GM12878 (cell line): ENCODE measurements at regions not wholly inside any gene's neighbourhood (a gene's known extent, or its start where the extent isn't known, plus 50 kb on each side); places are given as distances from the start of the nearest gene placed in this dataset.

Source experiments
- ATAC-seq: fragments of 200-7000 bp; cut with Tn5 transposase; 3 replicates; pipeline ENCODE4 v1.9.1; 2020; ENCODE audit warnings: mild to moderate bottlenecking, moderate library complexity
- BruUV-seq: library from RNA; stranded (reverse); fragments of 400-500 nt; replicated peaks from 2 replicates; lab custom pipeline; 2021; lab: Mats Ljungman, UMichigan
- CTCF ChIA-PET: fragments of 300-600 bp; sonication (Branson Sonifier 250); formaldehyde crosslinking; extraction: SDS; loops from one replicate; lab custom pipeline; 2021; ENCODE audit warnings: inconsistent platforms; lab: Yijun Ruan, JAX
- POLR2A ChIA-PET: fragments of 350-600 bp; formaldehyde crosslinking; extraction: SDS; loops from one replicate; lab custom pipeline; 2021; ENCODE audit warnings: inconsistent platforms; lab: Charles Lee
- RAD21 ChIA-PET: fragments of 300-600 bp; sonication (Branson Sonifier 250); formaldehyde crosslinking; loops from one replicate; lab custom pipeline; 2023; ENCODE audit warnings: antibody characterized with exemption; ENCODE audit not compliant: unreplicated experiment; lab: Charles Lee
- SMC1A ChIA-PET: fragments of 300-600 bp; sonication (Branson Sonifier 250); formaldehyde crosslinking; loops from one replicate; lab custom pipeline; 2023; ENCODE audit not compliant: unreplicated experiment, uncharacterized antibody; lab: Charles Lee
- DNase-seq: peaks from one replicate; pipeline ENCODE4 v3.0.0-alpha.2; 2011; ENCODE audit warnings: low read depth, low spot score
- FAIRE-seq: peaks from 3 replicates; lab custom pipeline; 2011; peaks lifted over from hg19 to GRCh38; lab: Jason Lieb, UNC
- H2AFZ ChIP-seq: 2 replicates; pipeline ENCODE4 v1.6.0; 2011; ENCODE audit warnings: low read depth, low read length, control low read depth; ENCODE audit not compliant: control insufficient read depth
- H3K27ac ChIP-seq: 2 replicates; pipeline ENCODE4 v1.5.1; 2011; ENCODE audit warnings: control low read depth; ENCODE audit not compliant: control insufficient read depth, insufficient read depth
- H3K27me3 ChIP-seq, 2 experiments: replicated peaks in 1 of 2; 2 replicates each; pipeline versions ENCODE4 v1.6.0 to v1.6.1; 2011; ENCODE audit warnings: low read length in 1 of 2; ENCODE audit not compliant: control insufficient read depth in 2 of 2, insufficient read depth in 2 of 2
- H3K36me3 ChIP-seq, 2 experiments: 2 replicates each; pipeline ENCODE4 v1.5.1; 2011; ENCODE audit warnings: low read length in 1 of 2; ENCODE audit not compliant: control insufficient read depth in 2 of 2, insufficient read depth in 2 of 2
- H3K4me1 ChIP-seq: 2 replicates; pipeline ENCODE4 v1.6.1; 2011; ENCODE audit warnings: mild to moderate bottlenecking, low read length, moderate library complexity, mixed read lengths; ENCODE audit not compliant: control insufficient read depth, insufficient read depth
- H3K4me2 ChIP-seq: 2 replicates; pipeline ENCODE4 v1.6.0; 2011; ENCODE audit warnings: control low read depth; ENCODE audit not compliant: control insufficient read depth, insufficient read depth
- H3K4me3 ChIP-seq: fragments of 200-600 bp; sonication (generic); 2 replicates; pipeline ENCODE4 v1.5.1; 2016
- H3K79me2 ChIP-seq: 2 replicates; pipeline ENCODE4 v1.6.0; 2011; ENCODE audit warnings: low read length; ENCODE audit not compliant: control insufficient read depth, insufficient read depth
- H3K9ac ChIP-seq: 2 replicates; pipeline ENCODE4 v1.8.0; 2011; ENCODE audit warnings: low read length, control low read depth, mixed read lengths; ENCODE audit not compliant: control insufficient read depth, insufficient read depth
- H3K9me3 ChIP-seq: replicated peaks from 3 replicates; pipeline ENCODE4 v1.5.1; 2011; ENCODE audit warnings: mild to moderate bottlenecking, low read length; ENCODE audit not compliant: control insufficient read depth, insufficient read depth
- H4K20me1 ChIP-seq: 2 replicates; pipeline ENCODE4 v1.6.0; 2011; ENCODE audit not compliant: control insufficient read depth, insufficient read depth
- CBX5 ChIP-seq: sonication (generic); IDR thresholded peaks from 2 replicates; pipeline ENCODE4 v1.6.1; 2016; ENCODE audit warnings: low read depth, moderate library complexity, mild to moderate bottlenecking, inconsistent platforms
- E4F1 ChIP-seq: fragments of 450-650 bp; IDR thresholded peaks from 2 replicates; pipeline ENCODE4 v1.6.1; 2018; ENCODE audit warnings: borderline replicate concordance, mild to moderate bottlenecking; ENCODE audit not compliant: partially characterized antibody
- EGR1 ChIP-seq, 2 experiments: IDR thresholded peaks; 1 replicate in 1 of 2; 2 replicates in 1 of 2; pipeline ENCODE4 v1.6.1; 2011 to 2012; ENCODE audit warnings: low read depth in 2 of 2, low read length in 2 of 2, borderline replicate concordance in 1 of 2, mild to moderate bottlenecking in 1 of 2, moderate library complexity in 1 of 2
- EP300 ChIP-seq, 2 experiments: fragments of 150-350 bp in 1 of 2; IDR thresholded peaks; 2 replicates each; pipeline ENCODE4 v1.6.1; 2011 to 2012; ENCODE audit warnings: low read depth in 2 of 2, low read length in 2 of 2, borderline replicate concordance in 1 of 2, improper control_type of control experiment in 1 of 2, inconsistent platforms in 1 of 2; ENCODE audit not compliant: control insufficient read depth in 1 of 2
- FOXM1 ChIP-seq: IDR thresholded peaks from 2 replicates; pipeline ENCODE4 v1.6.1; 2012; ENCODE audit warnings: low read depth, mild to moderate bottlenecking, inconsistent platforms, low read length, moderate library complexity
- KAT2A ChIP-seq: conservative IDR thresholded peaks from 2 replicates; pipeline ENCODE4 v1.6.1; 2011; ENCODE audit warnings: low read depth, low read length; ENCODE audit not compliant: control insufficient read depth
- MTA3 ChIP-seq: IDR thresholded peaks from 2 replicates; pipeline ENCODE4 v1.6.1; 2012; ENCODE audit warnings: low read length, inconsistent platforms, borderline replicate concordance
- PRDM15 ChIP-seq: fragments of 450-650 bp; formaldehyde crosslinking; IDR thresholded peaks from 2 replicates; pipeline ENCODE4 v1.4.0; 2020; ENCODE audit warnings: mild to moderate bottlenecking, moderate library complexity
- SKIL ChIP-seq: fragments of 450-650 bp; IDR thresholded peaks from 2 replicates; pipeline ENCODE4 v1.6.1; 2017; ENCODE audit warnings: mild to moderate bottlenecking, low read depth, inconsistent platforms; ENCODE audit not compliant: poor library complexity, severe bottlenecking
- SUZ12 ChIP-seq: fragments of 200-600 bp; sonication (generic); IDR thresholded peaks from one replicate; pipeline ENCODE4 v1.6.1; 2018; ENCODE audit warnings: antibody characterized with exemption, mild to moderate bottlenecking; ENCODE audit not compliant: unreplicated experiment
- TARDBP ChIP-seq: IDR thresholded peaks from 2 replicates; pipeline ENCODE4 v1.6.1; 2016; ENCODE audit warnings: borderline replicate concordance
- TCF12 ChIP-seq: IDR thresholded peaks from 2 replicates; pipeline ENCODE4 v1.6.1; 2011; ENCODE audit warnings: low read depth, mild to moderate bottlenecking, low read length
- ZNF384 ChIP-seq: IDR thresholded peaks from 2 replicates; pipeline ENCODE4 v1.6.1; 2012; ENCODE audit warnings: low read depth, mild to moderate bottlenecking, low read length, improper control_type of control experiment, borderline replicate concordance
- WGBS: methylation state at CpG from one replicate; pipeline ENCODE4 v1.1.6; 2016; ENCODE audit warnings: low lambda C conversion rate; ENCODE audit not compliant: insufficient replicate concordance, insufficient coverage; ENCODE audit errors: missing lambda C conversion rate; 5-methylcytosine and 5-hydroxymethylcytosine counted together
- in situ Hi-C: fragments of 300-500 bp; cut with MboI; formaldehyde crosslinking; loops from 9 replicates; pipeline ENCODE4 v1.14.3; 2018; ENCODE audit warnings: mixed read lengths
- intact Hi-C: fragments of 100-400 bp; cut with micrococcal nuclease; formaldehyde crosslinking; loops from one replicate; pipeline ENCODE4 v1.14.2; 2022; ENCODE audit not compliant: unreplicated experiment

- Histone ChIP-seq H4K20me1 (no peaks in the 10 kb centered on the region), H3K9me3 (no peaks in the 10 kb centered on the region), H3K4me3 (no peak overlapping the region), H3K27me3 (no peaks in the 10 kb centered on the region), H3K36me3 (no peaks in the 10 kb centered on the region), H3K4me2 (no peak overlapping the region), H3K4me1 (no peaks in the 10 kb centered on the region), H3K27ac (no peak overlapping the region), H3K9ac (no peak overlapping the region), H3K79me2 (no peaks in the 10 kb centered on the region), H2AFZ (no peak overlapping the region)
- RAD21 ChIA-PET: no interaction called here
- in situ Hi-C loops: no loop called here
- POLR2A ChIA-PET: no interaction called here
- 35% methylated on average over 15 of the region's 15 CpGs for WGBS
- FAIRE-seq (no peak), ATAC-seq (no peak), DNase-seq (no peak)
- SMC1A ChIA-PET: interaction anchor here (0.7 kb wide), 1 partner anchor 411 kb away, joined by 3 read pairs; no protein-coding TSS in a partner anchor
- BruUV-seq: no TSS peak
- intact Hi-C loops: no loop called here
- CTCF ChIA-PET: no interaction called here
- no peak for TF ChIP-seq EGR1 (IDR thresholded peaks at IDR 0.05; ENCODE audit: borderline replicate concordance in 1 of 2, low read depth in 2 of 2, low read length in 2 of 2)
- no peak for TF ChIP-seq E4F1
- no peak for TF ChIP-seq KAT2A
- TF ChIP-seq TCF12: no peak
- TF ChIP-seq EP300 (IDR thresholded peaks at IDR 0.05; ENCODE audit: borderline replicate concordance in 1 of 2, control insufficient read depth in 1 of 2, low read depth in 2 of 2, low read length in 2 of 2): no peak
- TF ChIP-seq SKIL: no peak
- TF ChIP-seq ZNF384: no peak
- TF ChIP-seq SUZ12: no peak
- TF ChIP-seq TARDBP: no peak
- no peak for TF ChIP-seq CBX5
- no peak for TF ChIP-seq PRDM15
- no peak for TF ChIP-seq MTA3
- no peak for TF ChIP-seq FOXM1
These were observed 553.3 kb downstream of the BNC2 start for GRCh38 chr9:16316911-16317817.
